HuH-7.5 (cell line): ENCODE measurements at regions not wholly inside any gene's neighbourhood (a gene's known extent, or its start where the extent isn't known, plus 50 kb on each side); places are given as distances from the start of the nearest gene placed in this dataset.
"Not testable (repeated sequence)": the region's sequence is repeated elsewhere in the genome, so short reads cannot be mapped to it uniquely, and the experiment has no call there.

ENCODE experiments used
- DNase-seq: peaks from one replicate; pipeline ENCODE4 v3.0.0; 2011; ENCODE audit warnings: low spot score

DNA sequence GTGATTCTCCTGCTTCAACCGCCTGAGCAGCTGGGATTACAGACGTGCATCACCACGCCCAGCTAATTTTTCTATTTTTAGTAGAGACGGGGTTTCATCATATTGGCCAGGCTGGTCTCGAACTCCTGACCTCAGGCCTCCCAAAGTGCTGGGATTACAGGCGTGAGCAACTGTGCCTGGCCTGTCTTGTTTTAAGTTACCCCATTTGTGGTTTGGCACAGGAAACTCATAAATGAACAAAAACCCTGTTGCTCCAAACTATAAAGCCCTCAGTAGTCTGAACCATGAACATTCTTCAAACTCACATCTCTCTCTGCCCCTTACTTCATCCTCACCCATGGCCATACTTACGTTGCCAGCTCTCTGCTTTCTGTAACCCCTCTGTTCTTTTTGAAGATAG lies 61.7 kb downstream of the RHOU start:
- not testable (repeated sequence) for DNase-seq

DNA sequence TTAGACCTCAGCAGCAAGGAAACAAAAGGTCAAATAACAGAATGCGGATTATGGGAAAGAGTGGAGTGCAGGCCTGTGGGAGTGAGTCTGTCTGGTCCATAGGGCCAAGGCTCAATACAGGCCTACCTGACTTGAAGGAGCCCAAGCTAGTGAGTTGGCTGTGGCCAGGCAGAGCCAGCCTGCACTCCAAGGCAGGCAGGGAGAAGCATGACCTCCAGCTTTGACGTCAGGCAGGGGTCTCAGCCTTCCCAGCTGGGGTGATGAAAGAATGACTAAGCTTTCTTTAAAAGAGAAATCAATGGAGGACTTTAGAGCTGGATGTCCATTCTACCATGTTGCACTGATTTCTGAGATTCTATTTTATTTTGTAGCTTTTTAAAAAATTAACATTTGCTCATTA lies 62.8 kb downstream of the RHOU start:
- no peak for DNase-seq

DNA sequence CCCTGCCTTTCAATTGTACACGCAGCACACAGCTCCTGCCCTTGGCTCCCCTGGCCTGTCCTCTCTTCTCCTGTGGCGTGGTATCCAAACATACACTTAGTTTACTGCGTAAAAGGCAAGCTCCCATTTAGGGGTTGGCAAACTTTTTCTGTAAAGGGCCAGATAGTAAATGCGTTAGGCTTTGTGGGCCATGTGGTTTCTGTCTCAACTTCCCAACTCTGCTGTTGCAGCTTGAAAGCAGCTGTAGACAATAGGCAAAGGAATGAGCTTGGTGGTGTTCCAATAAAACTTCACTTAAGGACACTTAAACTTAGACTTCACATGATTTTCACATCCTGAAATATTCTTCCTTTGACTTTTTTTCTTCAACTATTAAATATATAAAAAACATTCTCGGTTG lies 63.3 kb downstream of the RHOU start:
- DNase-seq, result no peak

DNA sequence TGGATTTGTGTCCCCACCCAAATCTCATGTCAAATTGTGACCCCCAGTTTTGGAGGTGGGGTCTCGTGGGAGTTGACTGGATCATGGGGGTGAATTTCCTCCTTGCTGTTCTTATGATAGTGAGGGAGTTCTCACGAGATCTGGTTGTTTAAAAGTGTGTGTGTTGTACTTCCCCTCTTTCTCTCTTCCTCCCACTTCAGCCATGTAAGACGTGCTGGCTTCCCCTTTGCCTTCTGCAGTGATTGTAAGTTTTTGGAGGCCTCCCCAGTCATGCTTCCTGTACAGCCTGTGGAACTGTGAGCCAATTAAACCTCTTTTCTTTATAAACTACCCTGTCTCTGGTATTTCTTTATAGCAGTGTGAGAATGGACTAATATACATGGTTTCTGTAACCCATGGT lies 64.6 kb downstream of the RHOU start:
- DNase-seq, result no peak

DNA sequence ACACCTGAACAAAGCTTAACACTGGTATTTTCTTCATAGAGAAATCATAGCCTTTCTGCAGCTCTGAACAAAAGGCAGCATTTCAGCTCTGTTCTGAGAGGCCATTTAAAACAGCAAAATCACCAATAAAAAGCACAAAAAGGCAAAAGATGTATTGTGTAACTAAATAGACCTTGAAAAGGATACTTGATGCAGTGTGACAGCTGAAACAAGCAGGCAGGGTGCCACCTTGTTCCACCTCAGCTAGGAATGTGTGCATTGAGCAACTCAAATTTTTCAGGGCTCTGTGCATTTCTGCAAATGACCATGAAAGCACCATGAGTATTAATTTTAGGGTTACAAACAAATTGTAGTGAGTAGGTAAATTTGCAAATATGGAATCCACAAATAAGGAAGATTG lies 65.8 kb downstream of the RHOU start:
- no peak for DNase-seq

DNA sequence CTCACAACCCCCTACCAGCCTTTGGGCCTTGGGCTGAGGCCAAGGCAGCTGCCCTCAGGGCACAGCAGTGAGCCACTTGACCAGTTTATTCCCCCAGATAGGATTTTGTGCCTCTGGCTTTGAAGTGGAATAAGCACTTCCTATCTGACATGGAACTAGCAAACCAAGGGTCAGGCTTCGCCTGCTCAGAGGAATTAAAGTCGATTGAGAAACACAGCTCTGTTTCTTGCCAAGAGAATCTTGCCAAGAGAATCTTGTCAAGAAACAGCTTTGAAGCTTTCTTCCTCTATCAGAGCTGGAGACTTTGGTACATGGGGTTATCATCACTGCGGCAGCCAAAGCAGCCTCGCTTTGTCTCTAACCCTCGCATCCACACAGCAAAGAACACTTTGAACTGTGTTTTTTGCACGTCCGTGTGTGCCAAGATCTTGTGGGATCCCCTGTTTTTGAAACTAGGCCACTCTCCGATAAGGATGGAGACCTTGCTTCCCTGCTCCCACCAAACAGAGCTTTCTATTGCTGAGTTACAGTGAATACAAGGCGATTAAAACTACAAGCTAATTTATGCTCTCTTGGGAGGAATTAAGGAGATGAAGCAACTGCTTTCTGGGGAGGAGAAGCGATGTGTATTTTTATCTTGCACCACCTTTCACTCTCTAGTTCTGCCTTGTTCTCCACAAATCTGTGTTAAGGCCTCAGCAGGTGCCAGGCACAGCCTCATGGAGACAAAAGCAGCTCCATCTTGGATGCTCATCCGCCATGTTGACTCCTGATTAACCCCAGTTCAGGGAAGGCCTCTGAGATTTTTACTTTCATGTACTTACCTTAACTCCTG lies 67.3 kb downstream of the RHOU start:
- DNase-seq, result no peak

DNA sequence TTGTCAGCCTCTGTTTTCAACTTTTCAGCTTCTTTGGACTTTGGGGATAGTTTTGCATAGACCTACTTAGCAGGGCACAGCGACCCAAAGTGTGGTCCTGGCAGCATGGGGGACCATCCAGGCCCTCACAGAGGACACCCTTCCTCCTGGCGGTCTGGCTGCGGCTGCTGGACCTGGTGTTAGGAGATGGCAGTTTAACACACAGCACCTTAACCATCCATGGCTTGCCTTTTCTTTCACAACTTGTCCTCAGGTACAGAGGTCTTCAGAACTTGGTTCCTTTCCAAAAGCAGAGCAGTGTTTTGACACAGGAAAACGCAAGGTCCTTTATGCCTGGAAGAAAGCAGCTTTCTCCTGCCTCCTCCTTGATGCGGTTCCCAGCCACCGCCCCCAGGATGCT lies 68.1 kb downstream of the RHOU start:
- no peak for DNase-seq

DNA sequence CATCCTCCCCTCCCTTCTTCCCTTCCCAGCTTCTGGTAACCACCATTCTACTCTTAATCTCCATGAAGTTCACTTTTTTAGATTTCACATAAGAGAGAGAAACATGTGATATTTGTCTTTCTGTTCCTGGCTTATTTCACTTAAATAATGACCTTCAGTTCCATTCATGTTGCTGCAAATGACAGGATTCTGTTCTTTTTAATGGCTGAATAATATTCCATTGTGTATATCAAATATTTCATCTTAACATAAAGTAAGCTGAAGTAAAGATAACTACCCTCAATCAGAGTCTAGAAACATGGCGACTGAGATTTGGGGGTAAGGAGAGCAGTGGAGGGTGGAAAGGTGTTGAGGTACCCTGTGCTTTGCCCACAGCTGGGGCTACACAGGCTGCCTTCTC lies 68.9 kb downstream of the RHOU start:
- DNase-seq, result no peak

DNA sequence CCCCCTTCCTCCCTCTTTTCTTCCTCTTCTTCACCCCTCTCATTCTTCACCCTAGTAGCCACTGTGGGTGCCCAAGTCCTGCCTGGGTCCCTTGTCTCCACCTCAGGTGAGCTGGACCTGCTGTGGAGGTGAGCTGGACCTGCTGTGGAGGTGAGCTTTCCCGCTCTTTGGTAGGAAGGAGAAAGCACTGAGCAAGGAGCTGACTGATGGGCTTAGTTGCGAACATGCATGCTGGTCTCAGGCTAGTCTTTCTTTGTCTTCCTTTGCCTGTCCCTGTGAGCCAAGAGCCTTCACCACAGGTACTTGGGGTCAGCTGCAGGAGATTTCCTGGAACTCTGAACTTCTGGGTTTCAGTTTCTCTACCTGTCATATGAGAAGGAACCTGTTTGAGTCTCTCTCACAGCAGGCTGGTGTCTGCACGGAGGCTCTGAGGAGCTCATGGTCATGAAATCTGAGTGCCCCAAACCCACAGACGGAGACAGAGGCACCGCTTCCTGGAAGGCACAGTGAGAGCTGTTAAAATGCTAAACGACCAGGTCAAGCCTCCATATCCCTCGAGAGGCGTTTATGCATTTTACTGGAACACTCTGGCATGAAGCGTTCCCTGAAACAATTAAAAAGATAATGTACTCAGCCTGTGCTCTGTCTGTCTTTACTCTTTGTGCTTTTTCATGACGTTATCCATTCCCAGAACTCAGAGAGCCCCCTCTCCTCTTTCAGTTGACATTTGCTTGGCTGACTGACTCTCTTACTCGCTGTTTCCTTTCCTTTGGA lies 69.5 kb downstream of the RHOU start:
- DNase-seq, result no peak

DNA sequence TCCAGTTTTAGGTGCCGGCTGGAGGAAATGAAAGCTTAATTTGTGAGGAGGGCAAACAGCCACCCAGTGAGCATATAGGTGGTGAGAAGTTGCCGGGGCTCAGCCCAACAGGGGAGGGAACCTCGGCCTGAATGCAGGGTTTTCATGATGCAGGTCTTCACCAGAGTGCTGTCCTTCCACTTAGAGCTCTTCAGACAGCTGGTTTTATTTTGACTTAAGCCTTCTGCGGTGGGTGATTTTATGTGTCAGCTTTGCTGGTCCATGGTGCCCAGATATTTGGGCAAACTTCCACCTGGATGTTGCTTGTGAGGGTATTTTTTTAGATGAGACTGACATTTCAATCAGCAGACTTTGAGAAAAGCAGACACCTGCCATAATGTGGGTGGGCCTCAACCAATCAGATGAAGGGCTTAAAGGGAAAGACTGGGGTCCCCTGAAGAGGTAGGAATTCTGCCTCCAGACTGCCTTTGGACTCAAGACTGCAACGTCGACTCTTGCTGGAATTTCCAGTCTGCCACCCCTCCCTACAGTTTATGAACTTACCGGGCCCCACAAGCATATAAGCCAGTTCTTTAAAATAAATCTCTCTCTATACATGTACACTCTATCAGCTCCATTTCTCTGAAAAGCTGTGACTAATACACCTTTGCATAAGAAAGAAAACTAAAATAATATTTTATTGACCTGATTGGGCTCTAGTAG lies 72.8 kb downstream of the RHOU start:
- DNase-seq, result no peak

DNA sequence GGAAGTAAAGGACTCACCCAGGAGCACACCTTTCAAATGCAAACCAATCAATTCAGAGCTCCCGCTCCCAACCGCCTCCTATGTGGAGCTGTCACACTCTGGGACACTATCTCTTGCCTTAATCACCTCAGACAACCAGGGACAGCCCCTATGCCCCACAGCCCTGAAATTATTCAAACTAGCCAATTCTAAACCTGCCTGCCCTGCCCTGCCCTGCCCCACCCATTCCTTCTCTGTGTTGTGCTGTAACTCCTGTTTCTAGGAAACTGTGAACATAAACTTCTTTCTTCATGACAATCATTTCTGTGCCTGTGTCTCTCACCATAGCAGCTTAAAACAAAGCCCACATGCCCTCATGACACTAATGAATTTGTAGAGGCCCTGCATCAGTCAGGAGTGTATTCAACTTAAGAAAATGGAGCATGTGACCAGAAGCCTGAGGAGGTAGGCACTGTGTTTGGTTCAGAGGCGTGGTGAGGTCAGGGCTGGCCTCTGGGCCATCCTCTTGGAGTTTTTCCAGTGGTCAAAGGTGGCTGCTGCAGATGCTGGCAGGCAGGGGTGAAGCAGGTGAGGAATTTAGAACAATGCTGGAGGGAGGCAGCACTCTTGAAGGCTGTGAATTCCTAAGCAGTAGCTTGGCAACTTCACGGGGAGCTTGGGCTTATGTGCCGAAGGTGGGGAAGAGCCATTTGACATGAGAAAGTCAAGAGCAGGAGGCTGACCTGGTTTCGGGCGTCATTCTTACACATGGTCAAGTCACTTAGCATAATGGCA lies 74.5 kb downstream of the RHOU start:
- DNase-seq, result no peak

DNA sequence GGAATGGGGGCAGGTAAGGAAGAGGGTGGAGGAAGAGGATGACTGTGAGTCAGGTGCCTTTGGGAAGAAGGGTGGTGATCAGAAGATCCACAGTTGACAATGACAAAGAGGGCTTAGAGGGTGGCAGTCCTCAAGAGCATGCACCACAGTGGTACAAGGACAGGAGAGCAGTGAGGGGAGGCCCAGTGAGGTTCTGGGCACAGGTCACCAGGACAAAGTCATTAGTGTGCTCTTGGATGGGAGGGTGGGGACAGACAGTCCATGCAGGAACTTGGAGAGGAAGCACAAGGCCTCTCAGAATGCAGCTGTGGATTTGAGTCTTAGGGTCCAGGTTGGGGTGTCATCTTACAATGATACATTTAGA lies 75.1 kb downstream of the RHOU start:
- DNase-seq, result no peak

DNA sequence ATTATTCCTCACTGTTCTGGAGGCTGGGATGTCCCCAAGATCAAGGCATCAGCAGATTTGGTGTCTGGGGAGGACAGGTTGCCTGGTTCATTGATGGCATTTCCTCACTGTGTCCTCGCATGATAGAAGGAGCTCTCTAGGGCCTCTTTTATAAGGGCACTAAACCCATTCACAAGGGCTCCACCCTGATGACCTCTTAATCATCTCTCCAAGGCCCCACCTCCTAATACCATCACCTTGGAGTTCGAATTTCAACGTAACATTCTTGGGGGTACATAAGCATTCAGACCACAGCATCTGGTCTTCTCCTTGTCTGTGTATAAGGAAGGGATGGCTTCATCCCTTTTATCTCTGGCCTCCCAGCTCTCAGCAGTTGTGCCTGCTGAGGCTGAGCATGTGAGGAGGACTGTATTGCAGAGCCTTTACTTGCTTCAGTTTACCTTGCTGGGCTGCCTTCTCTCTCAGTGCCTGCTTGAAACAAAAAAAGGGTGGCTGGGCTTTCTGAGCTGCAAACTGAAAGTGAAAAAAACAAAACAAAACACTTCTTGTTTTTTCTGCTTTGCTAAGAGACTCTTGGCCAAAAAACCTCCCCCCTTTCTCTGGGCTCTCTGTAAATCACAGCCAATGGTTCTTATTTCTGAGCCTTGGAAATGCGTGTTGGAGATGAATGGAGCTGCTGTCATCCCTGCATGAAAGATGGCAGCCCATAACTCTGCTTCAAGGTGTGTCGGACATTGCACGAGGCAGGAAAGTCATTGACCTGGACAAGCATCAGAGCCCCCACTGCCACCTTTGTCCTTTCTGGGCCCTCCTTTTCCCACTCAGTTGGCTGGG lies 75.8 kb downstream of the RHOU start:
- no peak for DNase-seq

DNA sequence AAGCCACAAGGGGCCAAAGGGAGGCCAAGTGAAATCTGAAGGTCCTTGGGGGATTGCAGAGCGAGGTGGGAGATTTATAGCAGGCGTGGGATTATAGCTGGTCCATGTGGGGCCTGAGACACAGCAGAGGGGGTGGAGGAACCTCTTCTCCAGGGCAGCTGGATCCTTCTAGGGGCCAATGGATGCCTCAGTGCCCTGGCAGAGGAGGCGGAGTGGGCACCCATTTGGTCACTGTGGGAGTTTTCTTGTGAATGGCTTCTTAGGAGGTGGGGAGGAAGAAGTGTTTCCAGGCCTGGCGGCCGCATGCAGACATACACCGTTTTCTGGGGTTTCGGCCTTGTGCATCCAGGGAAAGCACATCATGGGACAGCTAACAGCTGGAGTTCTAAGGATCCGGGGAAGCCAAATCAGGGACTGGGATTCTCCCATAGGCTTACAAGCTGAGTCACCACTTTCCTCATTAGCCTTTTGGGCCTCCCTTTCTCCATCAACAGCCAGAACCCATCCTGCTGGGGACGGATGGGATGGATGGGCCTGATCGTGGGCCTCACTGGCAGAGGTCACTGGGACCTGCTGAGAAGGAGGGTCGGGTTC lies 76.5 kb downstream of the RHOU start:
- no peak for DNase-seq

DNA sequence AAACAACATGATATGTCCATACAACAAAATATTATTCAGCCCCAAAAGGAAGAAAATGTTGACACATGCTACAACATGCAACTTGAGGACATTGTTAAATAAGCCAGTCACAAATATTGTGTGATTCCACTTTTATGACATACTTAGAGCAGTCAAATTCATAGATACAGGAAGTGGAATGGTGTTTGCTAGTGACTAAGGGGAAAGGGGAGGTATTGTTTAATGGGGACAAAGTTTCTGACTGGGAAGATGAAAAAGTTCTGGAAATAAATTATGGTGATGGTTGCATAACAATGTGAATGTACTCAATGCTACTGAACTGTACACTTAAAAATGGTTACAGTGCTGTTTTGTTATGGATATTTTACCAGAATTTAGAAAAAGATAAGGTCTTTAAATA lies 77.7 kb downstream of the RHOU start:
- DNase-seq, result no peak

DNA sequence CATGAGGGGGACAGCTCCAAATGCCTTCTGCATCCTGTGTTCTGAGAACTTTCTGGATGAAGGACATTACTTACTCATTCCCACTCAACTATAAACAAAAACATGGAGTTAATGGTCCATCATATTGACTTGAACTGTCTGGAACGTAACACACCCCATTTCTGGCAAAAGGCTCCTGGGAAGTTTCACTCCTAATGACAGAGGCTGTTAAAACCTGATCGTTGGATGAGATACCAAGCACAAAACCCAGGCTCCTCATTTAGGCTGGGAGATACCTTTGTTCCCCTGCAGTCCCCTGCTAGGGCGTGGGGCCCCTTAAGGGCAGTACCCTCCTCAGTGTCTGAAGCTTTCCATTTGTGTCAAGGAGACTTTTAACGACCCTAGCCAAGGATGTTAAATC lies 78.9 kb downstream of the RHOU start:
- DNase-seq, result no peak

DNA sequence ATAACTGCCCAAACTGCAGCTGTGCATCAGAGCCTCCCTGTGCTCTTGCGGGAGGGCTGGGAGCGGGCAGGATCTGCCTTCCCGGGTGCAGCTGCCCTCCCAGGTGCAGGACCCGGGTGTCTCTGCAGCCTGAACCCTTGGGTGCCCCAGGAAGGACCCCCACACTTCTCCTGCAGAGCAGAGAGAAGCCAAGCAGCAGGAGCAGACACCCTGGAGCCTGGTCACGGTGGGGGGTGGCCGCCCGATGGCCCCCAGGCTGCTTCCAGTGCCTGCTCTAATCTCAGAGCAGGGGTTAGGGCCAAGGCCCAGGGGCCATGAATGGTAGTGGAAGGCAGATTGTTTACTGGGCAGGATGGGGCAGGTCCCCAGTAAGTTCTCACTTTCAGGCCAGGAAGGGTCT lies 83.0 kb downstream of the RHOU start:
- no peak for DNase-seq

DNA sequence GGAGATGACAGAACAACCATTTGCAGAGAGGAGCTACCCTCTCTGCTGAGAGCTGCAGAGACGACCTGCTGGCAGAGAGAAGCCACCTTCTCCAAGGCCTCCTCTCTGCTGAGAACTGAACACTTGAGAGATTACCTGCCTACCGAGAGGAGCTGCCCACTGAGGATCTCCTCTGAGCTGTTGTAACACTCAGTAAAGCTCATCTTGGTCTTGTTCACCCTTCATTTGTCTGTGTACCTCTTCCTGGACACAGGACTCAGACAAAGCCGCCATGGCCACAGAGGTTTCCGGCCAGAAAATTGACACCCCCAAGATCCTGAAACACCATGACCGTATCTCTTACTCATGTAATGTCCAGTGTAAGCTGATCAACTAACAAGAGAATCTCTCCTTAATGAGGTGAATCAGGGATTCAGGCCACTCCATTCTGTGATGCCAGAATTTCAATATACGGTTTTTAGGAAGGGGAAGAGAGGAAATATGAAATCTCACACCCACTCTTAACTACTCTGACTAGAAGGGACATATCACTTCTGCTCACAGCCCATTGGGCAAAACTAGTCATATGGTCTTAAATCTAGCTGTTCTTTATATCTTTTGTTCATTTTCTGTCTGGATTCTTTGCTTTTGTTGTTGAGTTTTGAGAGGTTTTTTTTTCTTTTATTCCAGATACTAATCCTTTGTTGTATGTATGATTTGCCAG lies 83.8 kb downstream of the RHOU start:
- DNase-seq, result no peak

DNA sequence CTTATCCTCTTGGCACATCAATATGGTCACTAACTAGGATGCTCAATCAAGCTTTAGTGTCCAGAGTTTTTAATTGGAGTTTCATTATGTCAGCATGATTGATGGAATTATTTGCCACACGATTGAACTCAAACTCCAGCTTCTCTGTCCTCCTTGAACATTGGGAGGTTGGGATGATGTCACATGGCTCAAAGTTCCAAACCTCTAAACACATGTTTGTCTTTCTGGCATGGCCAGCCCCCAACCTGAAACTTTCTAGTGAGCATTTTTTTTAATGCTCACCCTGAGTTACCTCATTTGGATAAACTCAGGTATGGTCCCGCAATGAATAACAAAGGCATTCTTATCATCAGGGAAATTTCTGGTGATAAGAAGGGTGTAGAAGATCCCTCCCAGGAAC lies 86.0 kb downstream of the RHOU start:
- no peak for DNase-seq

DNA sequence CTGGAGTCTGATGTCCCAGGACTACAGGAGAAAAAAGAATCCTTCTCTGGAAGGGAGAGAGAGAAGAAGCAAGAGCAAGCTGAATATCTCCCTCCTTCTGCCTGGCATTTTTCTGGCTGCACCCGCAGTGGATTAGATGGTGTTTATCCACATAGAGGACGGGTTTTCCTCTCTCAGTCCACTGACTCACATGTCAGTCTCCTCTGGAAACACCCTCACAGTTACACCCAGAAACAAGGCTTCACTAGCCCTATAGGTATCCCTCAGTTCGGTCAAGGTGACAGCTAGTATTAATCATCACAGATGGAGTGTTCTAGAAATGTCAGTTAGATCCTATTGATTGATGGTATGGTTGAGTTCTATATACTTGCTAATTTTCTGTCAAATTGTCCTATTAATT lies 87.9 kb downstream of the RHOU start:
- no peak for DNase-seq
